OCI-LY3 (cell line): ENCODE measurements at regions not wholly inside any gene's neighbourhood (a gene's known extent, or its start where the extent isn't known, plus 50 kb on each side); places are given as distances from the start of the nearest gene placed in this dataset.

ENCODE experiments used
- H2AFZ ChIP-seq: fragments of 200-600, 300-600 bp; shearing (Covaris generic); 2 replicates; pipeline ENCODE4 v1.6.0; 2014; ENCODE audit warnings: antibody characterized with exemption, low read depth, low read length
- H3K27ac ChIP-seq: fragments of 200-600, 300-600 bp; sonication (generic); 2 replicates; pipeline ENCODE4 v1.5.1; 2014; ENCODE audit warnings: mild to moderate bottlenecking, low read length, moderate library complexity, mixed read lengths
- H3K27me3 ChIP-seq: fragments of 200-600, 300-600 bp; sonication (generic); 2 replicates; pipeline ENCODE4 v1.6.1; 2014; ENCODE audit warnings: low read depth, low read length, mixed read lengths
- H3K36me3 ChIP-seq: fragments of 200-600, 300-600 bp; sonication (generic); replicated peaks from 2 replicates; pipeline ENCODE3; 2014; ENCODE audit warnings: low read depth, low read length, mixed read lengths
- H3K4me1 ChIP-seq: fragments of 300-600, 200-600 bp; sonication (generic); 2 replicates; pipeline ENCODE4 v1.6.1; 2014; ENCODE audit warnings: low read length, mixed read lengths
- H3K4me2 ChIP-seq: fragments of 200-600, 300-600 bp; sonication (generic); 2 replicates; pipeline ENCODE4 v1.6.1; 2014; ENCODE audit warnings: low read length, mixed read lengths
- H3K4me3 ChIP-seq: fragments of 300-600, 200-600 bp; sonication (generic); 2 replicates; pipeline ENCODE4 v1.5.1; 2014; ENCODE audit warnings: antibody characterized with exemption, mild to moderate bottlenecking, low read length, moderate library complexity
- H3K79me2 ChIP-seq: fragments of 300-600, 200-600 bp; shearing (Covaris generic); 2 replicates; pipeline ENCODE4 v1.6.1; 2014; ENCODE audit warnings: mild to moderate bottlenecking, low read length, mixed read lengths
- H3K9ac ChIP-seq: fragments of 300-600, 200-600 bp; shearing (Covaris generic); 2 replicates; pipeline ENCODE4 v1.6.0; 2014; ENCODE audit warnings: mild to moderate bottlenecking, low read length, moderate library complexity
- H3K9me3 ChIP-seq: fragments of 200-600, 300-600 bp; shearing (Covaris generic); 2 replicates; pipeline ENCODE4 v1.6.1; 2014; ENCODE audit warnings: low read length, mixed read lengths; ENCODE audit not compliant: insufficient read depth
- H4K20me1 ChIP-seq: fragments of 200-600, 300-600 bp; sonication (generic); 2 replicates; pipeline ENCODE4 v1.6.1; 2016; ENCODE audit warnings: low read length, mixed read lengths; ENCODE audit not compliant: insufficient read depth
- CTCF ChIP-seq: fragments of 200-600, 300-600 bp; sonication (generic); IDR thresholded peaks from 2 replicates; pipeline ENCODE4 v1.5.1; 2014; ENCODE audit warnings: antibody characterized with exemption, low read length, low read depth
- EZH2phosphoT487 ChIP-seq: fragments of 200-600 bp; shearing (Covaris generic); IDR thresholded peaks from 2 replicates; pipeline ENCODE4 v1.6.1; 2018; ENCODE audit warnings: antibody characterized with exemption, mixed run types, low read depth

GRCh38 chr7:28258240-28258639 is 77.6 kb upstream of the JAZF1 start:
- Histone ChIP-seq H3K27me3 (peaks cover 10% of the 10 kb centered on the region; the same call in 1 of the 2 replicates), H3K79me2 (no peaks in the 10 kb centered on the region), H3K9ac (no peak overlapping the region), H3K36me3 (no peaks in the 10 kb centered on the region), H3K4me2 (no peak overlapping the region), H4K20me1 (no peaks in the 10 kb centered on the region), H3K27ac (no peak overlapping the region), H3K4me3 (no peak overlapping the region), H2AFZ (no peak overlapping the region), H3K4me1 (no peaks in the 10 kb centered on the region), H3K9me3 (no peaks in the 10 kb centered on the region)
- no peak for TF ChIP-seq CTCF
- no peak for TF ChIP-seq EZH2phosphoT487

GRCh38 chr7:28260969-28261368 is 80.4 kb upstream of the JAZF1 start:
- Histone ChIP-seq H3K79me2 (no peaks in the 10 kb centered on the region), H3K36me3 (no peaks in the 10 kb centered on the region), H3K4me3 (no peak overlapping the region), H3K4me2 (no peak overlapping the region), H2AFZ (no peak overlapping the region), H3K9me3 (no peaks in the 10 kb centered on the region), H3K9ac (no peak overlapping the region), H3K27ac (no peak overlapping the region), H4K20me1 (no peaks in the 10 kb centered on the region), H3K27me3 (peaks cover 7% of the 10 kb centered on the region; the same call in 1 of the 2 replicates), H3K4me1 (peaks cover 1% of the 10 kb centered on the region)
- TF ChIP-seq EZH2phosphoT487, result no peak

GRCh38 chr7:28263622-28264271 is 83.2 kb upstream of the JAZF1 start:
- no peak for TF ChIP-seq CTCF
- Histone ChIP-seq H3K36me3 (no peaks in the 10 kb centered on the region), H3K79me2 (no peaks in the 10 kb centered on the region), H4K20me1 (no peaks in the 10 kb centered on the region), H3K4me3 (no peak overlapping the region), H3K27ac (no peak overlapping the region), H3K4me2 (no peak overlapping the region), H3K9me3 (no peaks in the 10 kb centered on the region), H2AFZ (no peak overlapping the region), H3K9ac (no peak overlapping the region), H3K27me3 (peaks cover 7% of the 10 kb centered on the region; the same call in 1 of the 2 replicates), H3K4me1 (peaks cover 14% of the 10 kb centered on the region)

- Histone ChIP-seq H3K36me3 (no peaks in the 10 kb centered on the region), H3K9me3 (0 out of 2 replicates have a peak, but pooled peaks cover 3% of the 10 kb centered on the region), H3K4me2 (peak overlapping the region; percentile 24), H3K27ac (peak overlapping the region; percentile 52), H2AFZ (no peak overlapping the region), H3K27me3 (peaks cover 3% of the 10 kb centered on the region; the same call in 1 of the 2 replicates), H4K20me1 (no peaks in the 10 kb centered on the region), H3K4me3 (no peak overlapping the region), H3K79me2 (no peaks in the 10 kb centered on the region), H3K9ac (no peak overlapping the region), H3K4me1 (peaks cover 36% of the 10 kb centered on the region)
- TF ChIP-seq EZH2phosphoT487, result no peak
- TF ChIP-seq CTCF, result no peak
Measured at GRCh38 chr7:28266402-28266801, 85.8 kb upstream of the JAZF1 start.
